Kidney (tissue), 13 donors: ENCODE measurements at regions not wholly inside any gene's neighbourhood (a gene's known extent, or its start where the extent isn't known, plus 50 kb on each side); places are given as distances from the start of the nearest gene placed in this dataset.

Source experiments
- DNase-seq, 5 donors: peaks; one replicate each; pipeline ENCODE4 v3.0.0-alpha.2; 2013 to 2020
- FAIRE-seq: peaks from 2 replicates; lab custom pipeline; 2012; peaks lifted over from hg19 to GRCh38; lab: Jason Lieb, UNC
- H3K27ac ChIP-seq, 2 donors: one replicate each; pipeline ENCODE4 v1.7.0; 2013; ENCODE audit warnings: low read depth in 2 of 2, low read length in 2 of 2, inconsistent platforms in 1 of 2
- H3K27me3 ChIP-seq: one replicate; pipeline ENCODE4 v1.7.1; 2013; ENCODE audit warnings: low read length, inconsistent platforms; ENCODE audit not compliant: control insufficient read depth, insufficient read depth
- H3K36me3 ChIP-seq, 3 donors: one replicate each; pipeline versions ENCODE4 v1.7.0 to v1.7.1; 2013; ENCODE audit warnings: low read length in 3 of 3, control low read depth in 1 of 3, inconsistent platforms in 1 of 3; ENCODE audit not compliant: insufficient read depth in 3 of 3, control insufficient read depth in 2 of 3
- H3K4me1 ChIP-seq, 3 donors: one replicate each; pipeline versions ENCODE4 v1.7.0 to v1.7.1; 2013; ENCODE audit warnings: low read length in 3 of 3, inconsistent platforms in 1 of 3, low read depth in 1 of 3; ENCODE audit not compliant: control insufficient read depth in 2 of 3, insufficient read depth in 2 of 3
- H3K4me3 ChIP-seq, 3 donors: one replicate each; pipeline versions ENCODE4 v1.7.0 to v1.8.1; 2013; ENCODE audit warnings: low read length in 3 of 3, control low read depth in 1 of 3, inconsistent platforms in 1 of 3
- H3K9ac ChIP-seq, 3 donors: one replicate each; pipeline versions ENCODE4 v1.7.0 to v1.7.1; 2013; ENCODE audit warnings: low read length in 3 of 3, control low read depth in 1 of 3, inconsistent platforms in 1 of 3
- H3K9me3 ChIP-seq, 3 donors: one replicate each; pipeline versions ENCODE4 v1.7.0 to v1.7.1; 2013; ENCODE audit warnings: low read length in 3 of 3, control low read depth in 1 of 3, inconsistent platforms in 1 of 3; ENCODE audit not compliant: control insufficient read depth in 2 of 3, insufficient read depth in 1 of 3
- CTCF ChIP-seq: IDR thresholded peaks from 3 replicates; pipeline ENCODE4 v1.5.1; 2012; ENCODE audit warnings: mild to moderate bottlenecking, moderate library complexity, borderline replicate concordance; ENCODE audit not compliant: insufficient read depth; ENCODE audit errors: extremely low read depth
- intact Hi-C: fragments of 100-400 bp; cut with DNase I; formaldehyde crosslinking; loops from one replicate; pipeline ENCODE4 v1.11.1; 2022
- donor health status: control.
- donor health status: control.
- donor health status: control.
- donor health status: control.
- donor health status: control.
- donor health status: DM: yes; HTN: yes; CAD: no.
- donor health status: Normal renal cell carcinoma (clear cell type).

GRCh38 chr11:96763244-96763643 lies 373.4 kb downstream of the JRKL start:
- Histone ChIP-seq H3K27ac (no peak overlapping the region), H3K9me3 (no peaks in the 10 kb centered on the region), H3K4me1 (no peaks in the 10 kb centered on the region), H3K9ac (no peak overlapping the region), H3K4me3 (no peak overlapping the region), H3K27me3 (no peaks in the 10 kb centered on the region), H3K36me3 (no peaks in the 10 kb centered on the region)
- intact Hi-C loops, result no loop called here
- TF ChIP-seq CTCF, result no peak
- FAIRE-seq, result no peak
- no peak for DNase-seq

- intact Hi-C loops, result no loop called here
Measured at GRCh38 chr11:96778272-96778671, 388.5 kb downstream of the JRKL start.

DNA sequence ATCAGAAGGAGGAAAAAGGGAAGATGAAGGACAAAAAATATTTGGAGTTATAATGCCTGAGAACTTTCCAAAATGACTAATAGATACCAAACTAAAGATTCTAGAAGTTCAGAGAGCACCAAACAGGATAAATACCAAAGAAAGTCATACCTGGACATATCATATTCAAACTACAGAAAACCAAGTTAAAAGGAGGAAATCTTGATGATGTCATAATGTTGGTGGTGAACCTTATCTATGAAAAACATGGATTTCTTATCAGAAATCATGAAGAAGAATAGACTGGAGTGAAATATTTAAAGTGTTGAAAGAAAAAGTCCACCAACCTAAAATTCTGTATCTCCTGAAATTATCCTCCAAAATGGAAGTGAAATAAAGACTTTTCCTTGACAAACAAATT lies 389.2 kb downstream of the JRKL start:
- TF ChIP-seq CTCF, result no peak
- no peak for FAIRE-seq

More at GRCh38 chr11:96778272-96778671, 388.5 kb downstream of the JRKL start:
- TF ChIP-seq CTCF, result no peak
- no peaks in the 10 kb centered on the region for H3K36me3 ChIP-seq
- no peaks in the 10 kb centered on the region for H3K4me1 ChIP-seq
- no peak overlapping the region for H3K9ac ChIP-seq
- DNase-seq (no peak), FAIRE-seq (no peak)
- H3K4me3 ChIP-seq, result no peak overlapping the region
- no peaks in the 10 kb centered on the region for H3K9me3 ChIP-seq
- H3K27ac ChIP-seq, result no peak overlapping the region
- no peaks in the 10 kb centered on the region for H3K27me3 ChIP-seq

DNA sequence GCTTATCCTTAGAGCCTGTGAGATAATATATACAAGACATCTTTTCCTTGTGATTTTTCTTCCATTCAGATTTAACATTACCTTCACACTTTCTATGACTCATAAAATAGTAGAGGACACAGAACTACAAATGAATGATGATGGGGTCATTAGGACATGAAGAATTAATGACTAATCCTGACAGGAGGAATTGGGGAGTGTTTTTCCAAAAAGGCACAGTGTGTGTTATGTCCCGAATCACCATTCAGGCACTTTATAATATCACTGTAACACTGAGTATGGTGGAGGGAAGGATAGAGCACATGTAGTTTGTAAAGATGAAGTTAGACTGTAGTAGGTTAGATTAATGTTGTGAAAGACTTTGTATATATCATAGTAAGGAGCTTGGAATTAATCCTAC lies 391.3 kb downstream of the JRKL start:
- TF ChIP-seq CTCF, result no peak
- H3K4me3 ChIP-seq, result no peak overlapping the region
- no peak for FAIRE-seq
- intact Hi-C loops, result no loop called here
- no peaks in the 10 kb centered on the region for H3K27me3 ChIP-seq
- DNase-seq, result no peak
- H3K27ac ChIP-seq, result no peak overlapping the region
- H3K9me3 ChIP-seq, result no peaks in the 10 kb centered on the region
- H3K9ac ChIP-seq, result no peak overlapping the region
- H3K4me1 ChIP-seq, result no peaks in the 10 kb centered on the region
- no peaks in the 10 kb centered on the region for H3K36me3 ChIP-seq

More for the DNA sequence above, 389.2 kb downstream of the JRKL start:
- Histone ChIP-seq H3K9ac (no peak overlapping the region), H3K27ac (no peak overlapping the region), H3K27me3 (no peaks in the 10 kb centered on the region), H3K36me3 (no peaks in the 10 kb centered on the region), H3K9me3 (no peaks in the 10 kb centered on the region), H3K4me3 (no peak overlapping the region), H3K4me1 (no peaks in the 10 kb centered on the region)
- no peak for DNase-seq
- intact Hi-C loops, result no loop called here
